NCI-H1436 treated with DMSO at 0.1 percent for 48 hours (cell line): ENCODE measurements at regions not wholly inside any gene's neighbourhood (a gene's known extent, or its start where the extent isn't known, plus 50 kb on each side); places are given as distances from the start of the nearest gene placed in this dataset.

Experiments
- DNase-seq: peaks from one replicate; lab custom pipeline; 2025; lab: John Stamatoyannopoulos, UW

DNA sequence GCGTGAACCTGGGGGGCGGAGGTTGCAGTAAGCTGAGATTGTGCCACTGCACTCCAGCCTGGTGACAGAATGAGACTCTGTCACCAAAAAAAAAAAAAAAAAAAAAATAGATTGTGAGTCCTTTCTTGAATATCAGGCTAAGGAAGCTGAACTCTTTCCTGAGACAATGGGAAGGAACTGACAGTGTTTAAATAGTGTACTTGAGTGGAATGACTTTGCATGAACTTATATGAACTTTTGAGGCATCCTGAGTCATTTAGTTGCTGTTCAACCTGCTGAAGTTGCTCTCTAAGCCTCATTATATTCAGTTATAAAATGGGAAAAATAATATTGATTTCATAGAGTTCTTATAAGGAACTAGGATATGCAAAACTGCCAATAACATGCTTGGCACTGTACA is 79.3 kb upstream of the LIMCH1 start:
- no peak for DNase-seq

DNA sequence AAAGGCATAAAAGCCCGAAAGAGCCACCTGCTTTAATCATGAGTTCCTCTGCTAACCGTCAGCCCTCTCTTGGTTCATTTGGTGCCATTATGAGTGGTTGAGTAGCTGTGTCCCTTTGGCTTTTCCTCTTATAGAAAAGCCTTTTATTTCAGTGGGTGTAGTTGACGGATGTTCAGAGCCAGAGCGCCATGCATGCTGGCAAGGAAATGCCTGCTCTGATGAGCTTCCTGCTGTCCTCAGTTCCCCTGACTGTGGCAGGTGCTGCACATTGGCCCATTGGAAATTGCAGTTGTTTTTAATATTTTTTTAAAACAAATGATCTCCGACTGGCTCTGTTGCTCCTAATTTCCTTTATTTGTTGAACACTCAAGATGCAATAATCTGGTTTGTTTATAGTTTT is 77.3 kb upstream of the LIMCH1 start:
- no peak for DNase-seq

DNA sequence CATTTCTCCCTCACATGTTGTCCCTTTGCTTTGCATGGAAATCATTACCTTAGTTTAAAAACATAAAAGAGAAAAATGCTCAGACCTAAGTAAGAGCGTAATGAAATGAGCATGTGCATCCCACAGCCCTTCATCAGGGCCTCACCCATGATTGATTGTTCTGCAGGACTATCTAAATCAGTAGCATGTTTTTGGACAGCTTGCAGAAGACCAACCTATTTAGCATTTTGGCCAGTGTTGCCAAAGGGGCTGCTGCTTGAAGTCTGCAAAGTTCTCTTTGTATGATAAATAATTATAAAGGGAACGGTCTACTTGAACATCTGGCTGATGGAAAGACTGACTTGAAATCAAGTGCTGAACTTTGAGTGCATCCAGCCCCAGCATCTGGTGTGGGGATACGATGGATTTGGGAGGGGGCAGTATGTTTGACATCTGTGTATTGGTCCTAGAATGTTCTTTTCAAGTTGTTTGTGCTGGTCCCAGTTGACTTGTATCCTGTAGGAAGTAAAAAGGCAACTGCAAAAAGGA is 76.1 kb upstream of the LIMCH1 start:
- DNase-seq, result no peak

DNA sequence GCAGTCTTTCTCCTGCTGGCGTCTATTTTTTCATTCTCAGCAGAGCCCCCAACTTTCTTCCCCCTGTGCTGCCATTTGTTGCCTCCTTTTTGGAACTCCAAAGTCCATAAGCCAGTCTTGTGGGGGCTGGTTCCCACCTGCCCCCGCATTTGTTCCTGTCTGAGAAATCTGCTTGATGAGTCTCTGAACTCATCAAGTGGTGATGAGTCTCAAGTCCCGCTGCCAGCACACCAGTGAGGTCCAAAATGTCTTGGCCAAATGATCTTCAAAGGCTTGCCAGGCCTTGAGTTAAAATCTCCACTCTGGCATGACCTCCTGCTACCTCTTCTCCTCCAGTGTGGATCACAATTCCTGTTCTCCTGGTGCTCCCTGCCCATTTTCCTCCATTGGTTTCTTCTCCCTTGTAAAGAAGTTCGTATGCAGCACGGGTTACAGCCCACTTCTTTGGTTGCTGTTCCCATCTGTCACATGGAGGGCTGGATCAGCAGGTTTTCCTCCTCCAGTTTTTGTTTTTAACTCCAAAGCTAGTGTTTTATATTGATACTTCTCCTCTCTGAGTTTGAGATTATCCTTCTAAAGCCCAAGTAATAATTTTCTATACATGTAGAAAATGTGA is 72.7 kb upstream of the LIMCH1 start:
- no peak for DNase-seq

DNA sequence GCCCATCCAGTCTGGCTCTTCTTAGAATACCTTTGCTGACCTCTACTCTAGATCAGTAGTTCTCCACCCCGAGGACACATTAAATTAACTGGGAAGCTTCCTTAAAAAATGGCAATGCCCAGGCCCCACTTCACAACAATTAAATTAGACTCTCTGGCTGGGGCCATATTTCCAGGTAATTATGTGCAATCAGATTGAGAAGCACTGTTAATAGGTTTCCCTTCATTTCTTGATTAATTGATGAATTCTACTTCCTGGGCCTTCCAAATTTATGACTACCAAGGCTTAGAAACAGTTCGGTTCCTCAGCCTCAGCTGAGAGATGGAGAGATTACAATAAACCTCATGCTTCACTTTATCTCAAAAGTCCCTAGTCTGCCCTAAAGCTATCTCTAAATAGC is 71.7 kb upstream of the LIMCH1 start:
- DNase-seq, result no peak

DNA sequence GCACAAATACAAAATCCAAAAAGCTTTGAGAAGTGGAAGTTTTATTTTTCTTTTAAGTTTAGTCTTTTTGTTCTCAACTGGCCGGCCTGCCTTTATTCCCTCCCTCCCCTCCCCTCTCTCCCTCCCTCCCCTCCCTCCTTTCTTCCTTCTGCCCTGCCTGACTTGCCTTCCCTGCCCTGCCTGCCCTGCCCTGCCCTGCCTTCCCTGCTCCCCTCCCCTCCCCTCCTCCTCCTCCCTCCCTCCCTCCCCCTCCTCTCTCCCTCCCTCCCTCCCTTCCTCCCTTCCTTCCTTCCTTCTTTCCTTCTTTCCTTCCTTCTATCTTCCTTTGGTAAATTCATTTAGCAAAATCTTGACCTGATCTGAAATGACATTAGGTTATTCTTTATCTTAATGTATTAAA is 69.8 kb upstream of the LIMCH1 start:
- DNase-seq, result no peak

GRCh38 chr4:41471126-41472071 is 66.6 kb upstream of the LIMCH1 start:
- no peak for DNase-seq

GRCh38 chr4:41472081-41472480 is 65.9 kb upstream of the LIMCH1 start:
- DNase-seq, result no peak

- DNase-seq, result no peak
Observed at GRCh38 chr4:41473176-41473575, 64.8 kb upstream of the LIMCH1 start.

- DNase-seq, result no peak
Observed at GRCh38 chr4:41475402-41475801, 62.6 kb upstream of the LIMCH1 start.

GRCh38 chr4:41476310-41476885 is 61.6 kb upstream of the LIMCH1 start:
- DNase-seq, result no peak

- DNase-seq, result no peak
Observed at GRCh38 chr4:41477181-41477905, 60.6 kb upstream of the LIMCH1 start.

- no peak for DNase-seq
Observed at GRCh38 chr4:41478518-41478917, 59.4 kb upstream of the LIMCH1 start.

GRCh38 chr4:41480896-41481311 is 57.1 kb upstream of the LIMCH1 start:
- no peak for DNase-seq

DNA sequence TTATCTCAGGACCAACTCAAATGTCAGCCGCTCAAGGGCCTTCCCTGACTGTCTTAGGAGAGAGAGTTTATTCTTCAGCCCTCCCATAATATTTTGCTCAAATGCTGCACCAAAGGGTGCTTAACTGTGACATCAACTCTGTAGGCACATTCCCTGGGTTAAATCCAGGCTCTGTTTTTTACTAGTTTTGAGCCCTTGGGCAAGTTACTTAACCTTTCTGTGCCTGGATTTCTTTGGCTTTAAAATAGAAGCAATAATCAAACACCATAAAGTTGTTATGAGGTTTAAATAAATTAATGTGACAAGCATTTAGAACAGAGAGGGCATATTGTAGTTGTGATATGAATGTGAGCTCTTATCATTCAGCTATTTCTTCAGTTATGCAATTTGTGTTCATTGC is 54.2 kb upstream of the LIMCH1 start:
- no peak for DNase-seq

GRCh38 chr4:41485041-41485440 is 52.9 kb upstream of the LIMCH1 start:
- DNase-seq, result no peak

DNA sequence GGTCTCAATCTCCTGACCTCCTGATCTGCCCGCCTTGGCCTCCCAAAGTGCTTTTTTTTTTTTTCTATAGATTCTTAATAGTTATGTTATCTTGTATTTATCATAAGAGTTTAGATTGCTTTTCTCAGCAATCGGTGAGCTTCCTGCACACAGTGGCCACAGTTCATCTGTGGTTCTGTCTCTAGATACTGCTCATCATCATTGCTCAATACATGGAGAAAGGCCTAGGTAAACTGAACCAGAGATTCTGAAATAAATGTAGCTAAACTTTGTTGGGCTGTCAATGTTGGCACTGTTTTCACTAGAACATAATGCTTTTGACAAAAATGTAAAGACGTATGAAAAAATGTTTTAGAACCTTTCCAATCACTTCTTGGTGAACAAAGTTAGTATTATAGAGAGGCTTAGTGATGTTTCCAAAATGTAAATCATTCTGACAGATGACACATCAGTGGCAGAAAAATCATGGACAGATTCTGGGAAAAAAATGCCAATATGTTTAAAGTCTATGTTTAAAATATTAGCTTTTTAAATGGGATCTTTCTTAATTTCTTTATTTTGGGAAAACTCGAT is 50.0 kb upstream of the LIMCH1 start:
- DNase-seq, result no peak
